IMR-90 (cell line): ENCODE measurements at regions not wholly inside any gene's neighbourhood (a gene's known extent, or its start where the extent isn't known, plus 50 kb on each side); places are given as distances from the start of the nearest gene placed in this dataset.

Source experiments
- ATAC-seq: fragments of 200-7000 bp; cut with Tn5 transposase; 2 replicates; pipeline ENCODE4 v1.9.1; 2020; ENCODE audit warnings: low read depth, mild to moderate bottlenecking, moderate library complexity
- BruUV-seq: library from RNA; stranded (reverse); fragments of 400-500 nt; replicated peaks from 2 replicates; lab custom pipeline; 2021; lab: Mats Ljungman, UMichigan
- CTCF ChIA-PET: fragments of 300-600 bp; formaldehyde crosslinking; extraction: SDS; loops from one replicate; lab custom pipeline; 2021; ENCODE audit warnings: antibody characterized with exemption; lab: Yijun Ruan, JAX
- POLR2A ChIA-PET: fragments of 300-600 bp; sonication (Branson Sonifier 250); formaldehyde crosslinking; loops from one replicate; lab custom pipeline; 2022; ENCODE audit warnings: antibody characterized with exemption; ENCODE audit not compliant: unreplicated experiment; lab: Charles Lee
- DNase-seq: peaks from one replicate; pipeline ENCODE4 v3.0.0; 2013
- H2AFZ ChIP-seq: replicated peaks from 2 replicates; pipeline ENCODE3; 2013; ENCODE audit warnings: low read length, mild to moderate bottlenecking; ENCODE audit not compliant: poor library complexity
- H2AK5ac ChIP-seq: 2 replicates; pipeline ENCODE4 v1.6.1; 2013; ENCODE audit warnings: low read depth, low read length, inconsistent platforms
- H2AK9ac ChIP-seq: replicated peaks from 2 replicates; pipeline ENCODE3; 2013; ENCODE audit warnings: mild to moderate bottlenecking, low read depth, low read length, moderate library complexity; ENCODE audit not compliant: poor library complexity
- H2BK120ac ChIP-seq: 2 replicates; pipeline ENCODE4 v1.6.1; 2013; ENCODE audit warnings: low read depth, low read length, inconsistent platforms
- H2BK15ac ChIP-seq: 3 replicates; pipeline ENCODE4 v1.6.1; 2013; ENCODE audit warnings: low read depth, low read length, inconsistent platforms
- H2BK20ac ChIP-seq: 2 replicates; pipeline ENCODE4 v1.6.1; 2013; ENCODE audit warnings: low read depth, mild to moderate bottlenecking, inconsistent platforms, low read length, moderate library complexity
- H2BK5ac ChIP-seq: 2 replicates; pipeline ENCODE4 v1.6.1; 2013; ENCODE audit warnings: mild to moderate bottlenecking, low read depth, low read length, inconsistent platforms; ENCODE audit not compliant: poor library complexity, severe bottlenecking
- H3K14ac ChIP-seq: replicated peaks from 2 replicates; pipeline ENCODE4 v1.6.1; 2013; ENCODE audit warnings: low read depth, low read length, inconsistent platforms
- H3K18ac ChIP-seq: 2 replicates; pipeline ENCODE4 v1.6.1; 2013; ENCODE audit warnings: low read depth, low read length, control low read depth
- H3K23ac ChIP-seq: 2 replicates; pipeline ENCODE4 v1.6.1; 2013; ENCODE audit warnings: low read depth, low read length, inconsistent platforms
- H3K27ac ChIP-seq: 2 replicates; pipeline ENCODE4 v1.5.1; 2013; ENCODE audit warnings: mild to moderate bottlenecking, control low read depth, low read length; ENCODE audit not compliant: insufficient read depth
- H3K27me3 ChIP-seq: 2 replicates; pipeline ENCODE4 v1.6.1; 2013; ENCODE audit warnings: low read length; ENCODE audit not compliant: control insufficient read depth, insufficient read depth
- H3K36me3 ChIP-seq: 2 replicates; pipeline ENCODE4 v1.6.1; 2013; ENCODE audit warnings: low read length, mixed read lengths; ENCODE audit not compliant: control insufficient read depth, insufficient read depth
- H3K4ac ChIP-seq: 2 replicates; pipeline ENCODE4 v1.6.1; 2013; ENCODE audit warnings: low read depth, low read length, inconsistent platforms
- H3K4me1 ChIP-seq: 2 replicates; pipeline ENCODE4 v1.6.1; 2013; ENCODE audit warnings: low read length, mixed read lengths; ENCODE audit not compliant: control insufficient read depth, insufficient read depth
- H3K4me2 ChIP-seq: 2 replicates; pipeline ENCODE4 v1.6.1; 2013; ENCODE audit warnings: low read depth, mild to moderate bottlenecking, control low read depth, low read length, moderate library complexity
- H3K4me3 ChIP-seq: 2 replicates; pipeline ENCODE4 v1.5.1; 2013; ENCODE audit warnings: low read depth, mild to moderate bottlenecking, control low read depth, low read length, moderate library complexity; ENCODE audit not compliant: insufficient read depth
- H3K56ac ChIP-seq: 2 replicates; pipeline ENCODE4 v1.6.1; 2013; ENCODE audit warnings: low read length, inconsistent platforms; ENCODE audit not compliant: insufficient read depth; ENCODE audit errors: extremely low read depth
- H3K79me1 ChIP-seq, 2 experiments: 2 replicates each; pipeline ENCODE4 v1.6.1; 2013; ENCODE audit warnings: low read length in 2 of 2, inconsistent platforms in 1 of 2, low read depth in 1 of 2
- H3K9ac ChIP-seq: 2 replicates; pipeline ENCODE4 v1.6.1; 2013; ENCODE audit warnings: low read depth, low read length, control low read depth
- H3K9me1 ChIP-seq: 2 replicates; pipeline ENCODE4 v1.6.1; 2013; ENCODE audit warnings: low read length, inconsistent platforms; ENCODE audit not compliant: insufficient read depth
- H3K9me3 ChIP-seq: 2 replicates; pipeline ENCODE4 v1.6.1; 2013; ENCODE audit warnings: low read length; ENCODE audit not compliant: control insufficient read depth, insufficient read depth
- H4K20me1 ChIP-seq: 2 replicates; pipeline ENCODE4 v1.6.1; 2013; ENCODE audit warnings: low read length, inconsistent platforms; ENCODE audit not compliant: insufficient read depth
- H4K5ac ChIP-seq: 2 replicates; pipeline ENCODE4 v1.6.1; 2013; ENCODE audit warnings: mild to moderate bottlenecking, low read depth, low read length, control low read depth
- H4K8ac ChIP-seq, 2 experiments: 2 replicates each; pipeline ENCODE4 v1.6.1; 2013; ENCODE audit warnings: low read depth in 2 of 2, low read length in 2 of 2, control low read depth in 1 of 2, inconsistent platforms in 1 of 2
- H4K91ac ChIP-seq: 2 replicates; pipeline ENCODE4 v1.6.1; 2013; ENCODE audit warnings: low read depth, low read length, inconsistent platforms; ENCODE audit not compliant: insufficient read depth
- CHD1 ChIP-seq: IDR thresholded peaks from 2 replicates; pipeline ENCODE4 v1.6.1; 2012; ENCODE audit warnings: low read depth, low read length, improper control_type of control experiment
- FOS ChIP-seq: fragments of 150-350 bp; IDR thresholded peaks from 2 replicates; pipeline ENCODE4 v1.6.1; 2016; ENCODE audit warnings: low read depth, low read length
- MAZ ChIP-seq: IDR thresholded peaks from 2 replicates; pipeline ENCODE4 v1.6.1; 2012; ENCODE audit warnings: low read depth, mild to moderate bottlenecking, low read length, improper control_type of control experiment, moderate library complexity, borderline replicate concordance
- NFE2L2 ChIP-seq: fragments of 150-350 bp; IDR thresholded peaks from 2 replicates; pipeline ENCODE4 v1.6.1; 2016; ENCODE audit warnings: low read depth, mild to moderate bottlenecking, low read length
- POLR2A ChIP-seq: IDR thresholded peaks from 2 replicates; pipeline ENCODE4 v1.6.1; 2012; ENCODE audit warnings: mild to moderate bottlenecking, low read depth, low read length
- WGBS, 2 experiments: methylation state at CpG; one replicate each; pipeline versions ENCODE4 v1.1.5 to v1.1.7; 2013; ENCODE audit warnings: missing lambda C conversion rate in 2 of 2; ENCODE audit not compliant: insufficient read length in 1 of 2; ENCODE audit errors: extremely low coverage in 2 of 2; 5-methylcytosine and 5-hydroxymethylcytosine counted together
- dilution Hi-C: fragments of 300-500 bp; cut with HindIII; formaldehyde crosslinking; loops from one replicate; pipeline ENCODE4 v1.14.3; 2018; ENCODE audit warnings: low sequenced_read_pairs; ENCODE audit not compliant: unreplicated experiment
- in situ Hi-C: fragments of 300-500 bp; cut with MboI; formaldehyde crosslinking; loops from 3 replicates; pipeline ENCODE4 v1.14.3; 2019; ENCODE audit warnings: low sequenced_read_pairs, inconsistent platforms, mixed read lengths
- intact Hi-C: fragments of 100-400 bp; cut with micrococcal nuclease; formaldehyde crosslinking; loops from 2 replicates; pipeline ENCODE4 v1.10.0; 2022
- TF ChIP-seq, protein P1 (sequence below): conservative IDR thresholded peaks from 2 replicates; pipeline ENCODE4 v1.5.1; 2012; ENCODE audit warnings: mild to moderate bottlenecking, low read depth, low read length, improper control_type of control experiment

DNA sequence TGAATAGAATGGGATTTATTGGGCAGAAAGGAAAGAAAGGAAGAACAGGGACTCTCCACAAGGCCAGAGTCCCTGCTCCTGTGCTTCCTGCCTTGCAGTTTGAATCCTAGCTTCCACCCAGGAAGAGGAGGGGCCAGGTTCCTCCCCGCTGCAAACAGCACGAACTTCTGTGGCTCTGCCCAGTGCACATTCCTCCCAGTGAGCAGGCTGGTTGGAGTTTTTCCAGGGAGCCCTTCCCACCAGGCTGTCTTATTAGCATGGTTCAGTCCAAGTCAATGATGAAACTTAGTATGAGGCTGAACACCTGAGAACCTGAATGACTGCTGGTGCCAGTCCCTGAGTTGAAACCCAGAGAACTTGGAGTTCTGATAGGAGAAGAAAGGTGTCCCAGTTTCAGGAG lies 247.2 kb downstream of the DUSP10 start (continued):
- TF ChIP-seq, protein P1, sequence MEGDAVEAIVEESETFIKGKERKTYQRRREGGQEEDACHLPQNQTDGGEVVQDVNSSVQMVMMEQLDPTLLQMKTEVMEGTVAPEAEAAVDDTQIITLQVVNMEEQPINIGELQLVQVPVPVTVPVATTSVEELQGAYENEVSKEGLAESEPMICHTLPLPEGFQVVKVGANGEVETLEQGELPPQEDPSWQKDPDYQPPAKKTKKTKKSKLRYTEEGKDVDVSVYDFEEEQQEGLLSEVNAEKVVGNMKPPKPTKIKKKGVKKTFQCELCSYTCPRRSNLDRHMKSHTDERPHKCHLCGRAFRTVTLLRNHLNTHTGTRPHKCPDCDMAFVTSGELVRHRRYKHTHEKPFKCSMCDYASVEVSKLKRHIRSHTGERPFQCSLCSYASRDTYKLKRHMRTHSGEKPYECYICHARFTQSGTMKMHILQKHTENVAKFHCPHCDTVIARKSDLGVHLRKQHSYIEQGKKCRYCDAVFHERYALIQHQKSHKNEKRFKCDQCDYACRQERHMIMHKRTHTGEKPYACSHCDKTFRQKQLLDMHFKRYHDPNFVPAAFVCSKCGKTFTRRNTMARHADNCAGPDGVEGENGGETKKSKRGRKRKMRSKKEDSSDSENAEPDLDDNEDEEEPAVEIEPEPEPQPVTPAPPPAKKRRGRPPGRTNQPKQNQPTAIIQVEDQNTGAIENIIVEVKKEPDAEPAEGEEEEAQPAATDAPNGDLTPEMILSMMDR, result no peak
- TF ChIP-seq FOS, result no peak

DNA sequence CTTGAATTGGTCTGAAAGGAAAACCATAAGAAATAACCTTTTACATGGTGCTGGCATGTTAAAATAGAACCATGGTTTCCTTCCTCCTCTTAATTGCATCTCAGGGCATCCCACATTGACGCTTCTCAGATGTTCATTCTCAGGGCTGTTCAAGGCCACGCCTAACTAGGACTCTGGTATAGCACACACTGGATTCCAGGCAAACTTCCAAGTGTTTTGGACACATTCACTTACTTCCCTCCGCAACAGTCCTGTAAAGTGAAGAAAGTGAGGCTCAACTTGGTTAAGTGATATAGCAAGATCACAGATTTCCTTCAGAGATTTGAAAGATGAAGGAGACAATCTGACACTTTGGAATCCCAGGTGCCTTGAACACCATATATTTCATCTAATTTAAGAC lies 244.8 kb downstream of the DUSP10 start:
- Histone ChIP-seq H4K8ac (no peak overlapping the region), H2BK5ac (no peak overlapping the region), H3K56ac (no peak overlapping the region), H3K27ac (no peak overlapping the region), H2BK15ac (no peak overlapping the region), H2AK5ac (no peak overlapping the region), H3K9me1 (no peaks in the 10 kb centered on the region), H3K9ac (no peak overlapping the region), H3K14ac (no peak overlapping the region), H3K23ac (no peak overlapping the region), H3K4me2 (no peak overlapping the region), H3K4me3 (no peak overlapping the region), H3K9me3 (no peaks in the 10 kb centered on the region), H4K91ac (no peak overlapping the region), H2AFZ (no peak overlapping the region), H3K18ac (no peak overlapping the region), H2AK9ac (no peak overlapping the region), H3K36me3 (no peaks in the 10 kb centered on the region), H3K4me1 (peaks cover 2% of the 10 kb centered on the region; the same call in 1 of the 2 replicates), H3K27me3 (no peaks in the 10 kb centered on the region), H3K79me1 (no peaks in the 10 kb centered on the region), H4K5ac (no peak overlapping the region), H3K4ac (no peak overlapping the region), H2BK20ac (no peak overlapping the region), H4K20me1 (no peaks in the 10 kb centered on the region), H2BK120ac (no peak overlapping the region)
- WGBS, 2 experiments, result 37% methylated on average over 2 of the region's 3 CpGs; no CpG with 5 or more reads in 1 of the 2 experiments
- TF ChIP-seq CHD1, result no peak
- no peak for TF ChIP-seq MAZ
- TF ChIP-seq, protein P1, result no peak
- TF ChIP-seq POLR2A, result no peak
- no peak for TF ChIP-seq NFE2L2
- in situ Hi-C loops (no loop called here), intact Hi-C loops (no loop called here), dilution Hi-C loops (no loop called here)
- ATAC-seq, result no peak
- POLR2A ChIA-PET, result no interaction called here
- no peak for DNase-seq
- CTCF ChIA-PET, result no interaction called here
- BruUV-seq, result no TSS peak
